OCI-M1 (cell line): ENCODE measurements at regions not wholly inside any gene's neighbourhood (a gene's known extent, or its start where the extent isn't known, plus 50 kb on each side); places are given as distances from the start of the nearest gene placed in this dataset.
"Not testable (repeated sequence)": the region's sequence is repeated elsewhere in the genome, so short reads cannot be mapped to it uniquely, and the experiment has no call there.

Experiments
- DNase-seq: peaks from one replicate; lab custom pipeline; 2025; lab: John Stamatoyannopoulos, UW

DNA sequence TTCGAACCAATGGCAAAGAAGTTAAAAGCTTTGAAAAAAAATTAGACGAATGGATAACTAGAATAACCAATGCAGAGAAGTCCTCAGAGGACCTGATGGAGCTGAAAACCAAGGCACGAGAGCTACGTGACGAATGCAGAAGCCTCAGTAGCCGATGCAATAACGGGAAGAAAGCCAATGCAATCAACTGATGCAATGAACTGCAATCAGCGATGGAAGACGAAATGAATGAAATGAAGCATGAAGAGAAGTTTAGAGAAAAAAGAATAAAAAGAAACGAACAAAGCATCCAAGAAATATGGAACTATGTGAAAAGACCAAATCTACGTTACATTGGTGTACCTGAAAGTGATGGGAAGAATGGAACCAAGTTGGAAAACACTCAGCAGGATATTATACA is 52.6 kb upstream of the MRPS30 start:
- not testable (repeated sequence) for DNase-seq

DNA sequence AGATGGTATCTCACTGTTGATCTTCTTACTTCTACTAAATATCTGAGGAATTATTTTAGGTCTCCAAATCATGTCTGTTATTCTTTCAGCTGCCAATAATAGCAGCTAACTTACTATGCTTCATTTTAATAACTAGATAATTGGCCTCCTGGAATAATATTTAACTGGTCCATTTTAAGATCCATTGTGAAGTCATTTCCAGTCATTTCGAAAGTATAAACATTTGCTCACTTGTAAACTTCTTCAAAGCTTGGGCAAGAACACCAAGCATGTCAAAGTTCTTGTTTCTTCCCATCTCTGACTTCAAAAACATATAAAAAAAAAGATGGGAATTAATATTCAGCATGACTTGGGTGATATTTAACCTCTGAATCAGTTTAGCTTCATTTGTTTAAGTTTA is 61.4 kb upstream of the MRPS30 start:
- no peak for DNase-seq

DNA sequence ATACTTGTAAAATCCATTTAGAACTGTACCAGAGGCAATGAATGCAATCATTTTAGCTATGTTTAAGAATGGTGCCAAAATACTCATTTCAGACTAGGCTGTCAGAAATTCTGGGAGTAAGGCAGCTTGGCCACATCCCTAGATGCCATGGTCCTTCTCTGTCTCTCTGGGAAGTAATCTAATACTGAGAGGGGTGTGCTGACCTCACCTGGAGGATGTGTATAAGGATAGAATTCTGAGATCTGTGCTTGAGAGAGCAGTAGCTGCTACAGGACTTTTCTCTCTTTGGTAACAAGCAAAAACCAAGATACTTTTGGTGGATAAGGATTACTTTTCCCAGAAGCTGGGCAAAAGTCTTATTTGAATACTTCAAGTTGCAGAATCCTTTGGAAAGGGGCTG is 68.1 kb upstream of the MRPS30 start:
- no peak for DNase-seq

DNA sequence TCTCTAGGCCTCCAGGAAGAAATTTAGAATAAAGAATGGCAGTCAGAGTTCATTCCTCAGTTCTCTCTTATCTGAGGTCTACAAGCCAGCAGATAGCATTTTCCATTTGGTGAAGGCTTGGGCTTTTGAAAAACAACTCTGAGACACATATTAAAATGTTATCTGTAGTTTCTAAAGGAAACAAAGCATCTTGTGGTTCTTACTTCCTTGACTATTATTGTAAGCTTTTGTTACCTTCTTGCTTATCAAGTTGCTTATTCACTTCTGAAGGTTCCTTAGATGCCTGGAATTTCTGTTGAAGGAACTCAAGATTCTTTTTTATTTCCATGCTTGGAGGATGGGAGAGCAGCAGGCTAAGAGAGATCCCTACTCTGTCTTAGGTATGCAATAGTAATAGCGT is 79.2 kb upstream of the MRPS30 start:
- DNase-seq: peak; percentile 47

DNA sequence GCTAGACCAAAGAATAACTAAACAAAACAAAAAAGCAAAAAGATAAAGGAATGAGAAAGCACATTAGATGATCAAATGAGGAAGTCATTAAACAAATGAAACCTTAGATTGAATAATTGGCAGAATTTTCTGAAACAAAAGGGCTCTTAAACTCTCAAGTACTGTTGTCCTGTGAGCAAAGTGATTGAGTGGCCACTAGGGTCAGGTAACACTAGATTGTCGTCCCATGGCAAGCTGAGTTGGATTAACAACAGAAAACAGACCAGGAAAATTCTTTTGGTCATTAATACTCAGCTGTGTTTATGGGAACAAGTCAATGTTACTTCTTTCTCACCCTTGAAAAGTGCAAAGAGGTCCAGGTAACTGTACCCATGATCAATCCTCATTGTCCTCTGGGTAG is 81.6 kb upstream of the MRPS30 start:
- DNase-seq: no peak

DNA sequence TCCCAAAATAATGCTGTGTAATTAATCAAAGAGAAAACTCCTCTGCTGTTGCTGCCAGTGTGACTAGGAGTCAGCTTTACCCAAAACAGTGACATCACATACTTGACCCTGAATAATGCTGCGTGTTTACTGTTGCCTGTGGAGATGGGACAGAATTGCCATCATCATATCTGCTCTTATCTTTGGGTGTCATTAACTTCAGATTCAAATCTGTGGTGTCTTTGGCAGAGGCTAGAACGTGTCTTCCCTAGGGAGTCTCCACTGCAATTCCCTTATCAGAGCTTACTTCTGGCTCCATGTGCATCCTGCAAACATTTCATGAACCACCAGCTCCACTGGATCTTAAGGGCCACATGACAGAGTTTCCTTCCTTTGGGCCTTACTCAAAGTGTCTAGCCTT is 88.9 kb upstream of the MRPS30 start:
- DNase-seq: no peak

DNA sequence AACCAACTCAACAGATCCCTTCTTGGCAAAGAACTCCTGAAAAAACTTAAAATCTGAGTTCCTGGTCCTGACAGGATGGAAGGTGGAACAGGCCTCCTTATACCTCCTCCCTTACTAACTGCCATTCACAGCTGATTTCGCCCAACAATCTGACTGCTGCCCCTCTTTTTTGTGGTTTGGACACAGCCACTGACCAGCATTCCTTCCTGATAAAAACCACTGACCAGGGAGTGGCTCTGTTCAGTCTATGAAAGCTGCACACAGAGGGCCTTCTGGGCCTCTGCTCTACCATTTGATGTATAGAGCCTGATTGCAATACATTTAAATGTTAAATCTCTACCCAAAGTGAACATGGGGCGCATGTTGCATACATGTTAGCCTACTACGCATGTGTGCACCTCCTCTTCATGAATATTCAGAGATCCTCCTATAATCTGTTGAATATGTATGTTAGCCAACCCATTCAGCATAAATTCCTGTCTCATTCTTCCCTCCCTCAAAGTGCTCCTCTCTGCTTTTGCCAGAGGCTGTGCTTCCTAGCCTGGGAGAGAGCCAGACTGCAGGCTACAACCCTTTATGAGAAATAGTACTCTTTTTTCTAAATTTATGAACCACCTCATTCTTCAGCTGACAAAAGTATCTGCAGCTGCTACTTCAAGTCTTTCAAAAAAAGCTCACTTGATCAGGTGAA is 93.7 kb upstream of the MRPS30 start:
- DNase-seq: peak; percentile 47

DNA sequence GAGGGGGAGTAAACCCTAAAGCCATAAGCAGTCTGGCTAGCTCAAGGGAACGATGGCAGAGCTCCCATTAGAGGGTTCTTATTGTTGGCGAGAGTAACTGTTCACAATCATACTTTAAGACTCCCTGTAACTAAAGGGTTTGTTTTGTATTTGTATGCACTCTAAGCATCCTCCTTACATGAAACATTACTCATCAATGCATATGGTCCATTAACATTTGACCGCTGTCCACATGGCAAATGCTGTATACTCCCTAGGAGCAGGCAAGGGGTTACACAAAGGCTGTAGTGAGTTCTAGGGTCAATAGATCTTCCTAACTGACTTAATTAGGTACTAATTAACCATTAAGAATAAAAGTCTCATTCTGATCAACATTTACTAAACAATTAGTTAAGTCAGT is 95.3 kb upstream of the MRPS30 start:
- DNase-seq: no peak

DNA sequence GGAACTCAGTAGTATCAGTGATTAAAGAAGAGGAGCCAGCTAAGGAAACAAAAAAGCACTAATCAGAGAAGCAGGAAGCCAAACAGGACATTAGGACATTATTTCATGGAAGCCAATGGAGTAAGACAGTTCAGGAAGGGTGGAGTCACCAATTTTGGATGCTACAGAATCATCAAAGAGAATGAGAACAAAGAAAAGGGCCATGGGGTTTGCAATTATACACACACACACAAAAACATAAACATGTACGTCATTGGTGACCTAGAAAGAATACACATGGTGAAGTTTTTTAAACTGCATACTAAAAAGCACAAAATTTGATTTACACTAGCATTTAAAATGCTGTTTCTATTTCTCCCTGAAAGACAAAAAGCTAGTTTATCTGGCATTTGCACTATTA is 96.8 kb upstream of the MRPS30 start:
- DNase-seq: no peak

DNA sequence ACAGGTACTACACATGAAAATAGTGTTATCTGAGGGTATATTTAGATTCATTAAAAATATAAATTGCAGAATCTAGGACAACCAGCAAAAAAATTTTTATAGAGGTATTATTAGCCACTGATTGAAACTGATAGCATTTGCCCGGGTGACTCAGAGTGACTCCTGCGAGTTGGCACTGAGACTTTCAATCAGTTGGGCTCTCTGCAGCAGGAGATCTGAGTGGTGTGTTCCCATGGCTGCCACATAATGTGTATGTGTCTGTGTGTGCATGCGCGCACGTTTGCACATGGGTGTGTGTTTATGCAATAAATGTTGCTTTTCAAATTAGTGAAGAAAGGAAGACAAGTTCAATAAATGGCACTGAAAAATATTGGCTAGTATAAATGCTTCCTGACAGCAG is 100.1 kb upstream of the MRPS30 start:
- DNase-seq: no peak

DNA sequence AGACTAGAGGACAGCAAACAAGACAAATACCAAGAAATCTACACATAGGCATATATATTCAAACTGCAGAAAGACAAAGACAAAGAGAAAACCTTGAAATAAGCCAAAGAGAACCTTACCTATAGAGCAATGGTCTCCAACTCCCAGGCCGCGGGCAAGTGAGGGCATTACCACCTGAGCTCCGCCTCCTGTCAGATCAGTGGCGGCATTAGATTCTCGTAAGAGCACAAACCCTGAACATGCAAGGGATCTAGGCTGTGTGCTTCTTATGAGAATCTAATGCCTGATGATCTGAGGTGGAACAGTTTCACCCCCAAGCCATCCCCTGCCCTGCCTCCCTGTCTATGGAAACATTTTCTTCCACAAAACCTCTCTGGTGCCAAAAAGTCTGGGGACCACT is 101.0 kb upstream of the MRPS30 start:
- DNase-seq: no peak

DNA sequence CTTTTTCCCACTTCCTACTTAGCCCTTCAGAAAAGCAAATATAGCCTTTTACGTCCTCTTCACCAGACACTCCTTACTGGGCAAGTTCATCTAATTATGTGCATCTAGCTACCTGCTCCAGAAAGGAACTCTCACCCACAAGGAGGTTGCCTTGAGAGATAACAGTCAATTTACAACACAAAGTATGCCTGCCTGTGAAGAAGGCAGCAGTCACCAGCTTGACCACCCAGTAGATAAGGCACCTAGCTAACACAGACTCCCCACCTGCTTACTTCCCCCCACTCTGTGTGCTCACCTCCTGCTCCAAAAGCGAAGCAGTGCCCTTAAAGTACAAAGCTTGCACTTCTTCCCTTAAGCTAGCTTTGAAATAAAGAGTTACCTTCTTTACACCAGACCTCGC is 111.7 kb upstream of the MRPS30 start:
- no peak for DNase-seq

DNA sequence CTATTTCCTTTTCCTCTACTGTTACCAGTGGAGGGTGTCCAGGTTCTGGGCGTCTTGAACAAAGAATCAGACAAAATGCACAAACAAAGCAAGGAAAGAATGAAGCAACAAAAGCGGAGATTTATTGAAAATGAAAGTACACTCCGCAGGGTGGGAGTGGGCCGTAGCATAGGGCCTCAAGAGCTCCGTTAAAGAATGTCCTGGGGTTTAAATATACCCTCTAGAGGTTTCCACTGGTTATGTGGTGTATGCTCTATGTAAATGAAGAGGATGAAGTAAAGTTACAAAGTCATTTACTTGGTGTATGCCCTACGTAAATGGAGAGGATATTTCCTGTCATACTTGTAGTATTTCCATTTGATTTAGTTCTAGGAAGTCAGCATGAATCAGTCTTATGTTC is 113.5 kb upstream of the MRPS30 start:
- no peak for DNase-seq

DNA sequence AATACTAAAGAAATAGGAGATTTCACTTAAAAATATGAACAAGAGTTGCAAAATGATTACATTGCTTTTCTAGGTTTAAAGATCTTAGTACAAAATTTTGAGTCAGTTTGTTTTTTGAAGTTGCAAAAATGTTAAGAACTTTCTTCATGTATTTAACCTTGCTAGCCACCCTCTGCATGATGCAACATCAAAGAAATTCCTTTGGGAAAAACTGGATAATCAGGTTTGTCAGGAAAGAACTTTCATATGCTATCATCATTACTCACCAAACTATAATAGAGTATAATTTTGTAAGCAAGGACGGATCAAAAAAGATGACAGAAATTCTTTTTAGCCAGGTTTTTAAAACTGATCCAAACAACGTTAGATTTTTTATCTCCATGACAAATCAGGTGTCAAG is 116.9 kb upstream of the MRPS30 start:
- no peak for DNase-seq

DNA sequence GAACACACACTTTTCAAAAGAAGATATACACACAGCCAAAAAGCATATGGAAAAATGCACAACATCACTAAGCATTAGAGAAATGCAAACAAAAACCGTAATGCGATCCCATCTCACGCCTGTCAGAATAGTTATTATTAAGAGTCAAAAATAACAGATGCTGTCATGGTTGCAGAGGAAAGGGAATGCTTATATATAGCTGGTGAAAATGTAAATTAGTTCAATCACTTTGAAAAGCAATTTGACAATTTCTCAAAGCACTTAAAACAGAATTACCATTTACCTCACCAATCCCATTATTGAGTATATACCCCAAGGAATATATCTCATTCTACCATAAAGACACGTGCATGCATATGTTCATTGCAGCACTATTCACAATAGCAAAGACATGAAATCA is 126.8 kb upstream of the MRPS30 start:
- no peak for DNase-seq

DNA sequence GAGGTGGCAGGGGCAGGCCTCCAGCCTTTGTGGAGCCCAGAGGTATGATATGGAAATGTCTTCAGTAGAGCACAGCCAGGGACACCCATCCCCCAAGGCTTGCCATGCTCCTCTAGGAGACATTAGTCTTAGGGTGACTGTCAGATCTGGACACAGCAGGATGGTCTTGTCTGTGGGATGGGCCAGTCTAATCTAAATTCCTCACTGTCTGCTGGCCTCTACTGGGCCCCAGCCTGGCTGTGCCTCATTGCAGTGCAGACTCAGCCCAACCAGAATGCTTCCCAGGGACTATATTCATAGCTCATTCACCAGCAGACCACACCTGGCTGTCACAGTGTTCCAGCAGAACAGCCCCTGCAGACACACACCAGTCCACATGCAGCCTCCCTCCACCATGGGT is 129.5 kb upstream of the MRPS30 start:
- DNase-seq: no peak

DNA sequence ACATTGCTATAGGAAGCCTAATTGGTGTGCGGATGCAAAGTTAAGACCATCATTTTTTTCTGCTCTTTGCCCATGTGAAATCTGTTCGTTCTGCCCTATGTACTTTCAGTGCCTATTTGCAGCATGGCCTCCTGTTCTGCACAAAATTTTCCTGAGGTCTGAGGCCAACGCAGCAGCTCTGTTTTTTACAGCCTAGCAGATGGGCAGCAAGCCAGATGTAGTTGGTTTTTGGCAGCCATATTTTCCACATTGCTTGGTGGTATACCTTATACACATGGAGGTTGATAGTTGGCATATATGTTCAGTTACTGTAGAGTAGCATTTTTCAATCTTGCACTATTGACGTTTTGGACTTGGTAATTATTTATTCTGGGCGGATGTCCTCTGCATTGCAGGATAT is 133.5 kb upstream of the MRPS30 start:
- DNase-seq: no peak

DNA sequence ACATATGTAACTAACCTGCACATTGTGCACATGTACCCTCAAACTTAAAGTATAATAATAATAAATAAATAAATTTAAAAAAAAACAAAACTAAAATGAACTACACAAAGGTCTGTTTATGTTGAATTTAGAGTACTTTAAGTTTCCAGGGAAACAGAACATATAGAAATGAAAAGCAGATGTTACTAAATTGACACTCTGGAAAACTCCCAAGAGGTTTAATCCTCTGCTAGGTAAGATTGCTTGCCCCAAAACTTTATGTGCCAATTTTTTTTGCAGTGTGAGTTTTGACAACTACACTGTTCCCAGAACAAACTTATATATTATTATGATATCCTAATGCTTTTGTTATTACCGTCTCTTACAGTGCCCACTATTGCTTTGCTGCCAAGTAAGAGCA is 134.3 kb upstream of the MRPS30 start:
- DNase-seq: no peak

DNA sequence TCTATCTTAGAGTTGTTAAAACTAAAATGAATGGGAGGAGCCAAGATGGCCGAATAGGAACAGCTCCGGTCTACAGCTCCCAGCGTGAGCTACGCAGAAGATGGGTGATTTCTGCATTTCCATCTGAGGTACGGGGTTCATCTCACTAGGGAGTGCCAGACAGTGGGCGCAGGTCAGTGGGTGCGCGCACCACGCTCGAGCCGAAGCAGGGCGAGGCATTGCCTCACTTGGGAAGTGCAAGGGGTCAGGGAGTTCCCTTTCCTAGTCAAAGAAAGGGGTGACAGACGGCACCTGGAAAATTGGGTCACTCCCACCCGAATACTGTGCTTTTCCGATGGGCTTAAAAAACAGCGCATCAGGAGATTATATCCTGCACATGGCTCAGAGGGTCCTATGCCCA is 140.3 kb upstream of the MRPS30 start:
- not testable (repeated sequence) for DNase-seq

DNA sequence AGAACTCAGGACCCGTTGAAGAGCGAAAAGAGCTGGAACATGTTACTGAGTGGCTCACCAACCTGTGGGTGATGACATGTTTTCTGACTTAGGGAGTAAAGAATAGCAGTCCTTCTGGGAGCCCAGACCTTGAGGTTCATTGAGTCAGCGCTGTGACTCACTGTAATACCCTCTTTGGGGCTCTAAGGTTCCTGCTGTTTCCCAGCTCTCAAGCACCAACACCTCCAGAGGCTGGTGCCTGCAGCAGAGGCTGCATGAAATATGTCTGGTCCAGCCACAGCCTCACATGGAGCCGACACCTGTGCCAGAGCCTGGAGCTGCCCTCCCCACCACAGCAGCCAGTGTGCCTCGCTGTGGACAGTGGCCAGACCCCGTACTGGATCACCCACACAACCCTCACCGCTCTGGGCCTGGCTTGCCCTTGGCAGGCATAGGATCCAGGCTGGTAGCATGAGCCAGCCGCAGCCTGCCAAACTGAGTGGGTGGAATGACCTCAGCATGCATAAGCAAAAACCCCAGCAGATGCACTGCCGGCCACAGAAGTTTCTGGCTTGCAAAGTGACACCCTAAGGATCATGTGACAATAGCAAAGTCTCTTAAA is 143.5 kb upstream of the MRPS30 start:
- no peak for DNase-seq

DNA sequence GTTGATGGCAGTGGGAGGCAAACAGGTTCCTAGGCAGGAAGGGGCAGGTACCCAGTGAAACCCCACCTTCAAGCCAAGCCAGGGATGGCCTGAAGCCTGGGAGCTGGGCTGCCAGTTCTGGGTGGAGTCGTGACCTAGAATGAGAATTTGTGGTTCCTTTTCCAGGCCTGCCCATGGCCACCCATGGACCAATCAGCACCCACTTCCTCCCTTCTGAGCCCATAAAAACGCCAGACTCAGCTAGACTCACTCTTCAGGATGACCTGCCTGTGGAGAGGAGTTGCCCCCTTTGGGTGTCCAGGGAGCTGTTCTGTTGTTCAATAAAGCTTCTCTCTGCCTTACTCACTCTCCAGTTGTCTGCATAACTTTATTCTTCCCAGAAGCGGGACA is 144.0 kb upstream of the MRPS30 start:
- no peak for DNase-seq

DNA sequence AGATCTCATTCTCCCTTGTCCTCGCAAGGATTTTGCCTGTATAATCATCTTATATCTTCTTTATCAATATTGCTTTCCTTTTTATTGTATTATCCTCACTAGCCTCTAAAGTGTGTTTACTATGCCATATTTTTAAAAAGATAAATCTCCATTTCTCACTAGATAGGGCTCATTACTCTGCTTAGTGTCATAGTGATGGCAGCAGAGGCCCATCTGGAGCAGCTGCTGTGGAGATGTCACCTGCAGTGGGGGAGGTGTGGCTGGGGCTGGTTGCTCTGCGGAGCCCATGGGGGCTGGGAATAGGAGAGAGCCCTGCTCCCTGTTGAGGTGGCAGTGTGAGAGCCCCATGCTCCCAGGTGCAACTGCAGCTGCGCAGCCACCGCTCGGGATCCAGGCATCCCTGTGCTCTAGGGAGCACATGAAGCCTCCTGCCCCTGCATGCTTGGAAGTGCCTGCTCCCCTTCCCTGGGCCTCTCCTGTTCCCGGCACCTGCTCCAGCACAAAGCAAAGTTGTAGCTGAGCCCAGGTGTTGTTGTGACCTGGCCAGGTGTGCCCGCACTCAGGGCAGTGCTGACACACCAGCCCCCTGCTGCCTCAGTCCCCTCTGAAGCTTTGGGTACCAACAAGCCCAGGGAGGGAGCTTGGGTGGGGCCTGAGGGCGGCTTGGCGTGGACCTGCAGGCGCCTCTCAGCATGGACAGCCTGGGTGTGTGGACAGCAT is 144.6 kb upstream of the MRPS30 start:
- DNase-seq: no peak

DNA sequence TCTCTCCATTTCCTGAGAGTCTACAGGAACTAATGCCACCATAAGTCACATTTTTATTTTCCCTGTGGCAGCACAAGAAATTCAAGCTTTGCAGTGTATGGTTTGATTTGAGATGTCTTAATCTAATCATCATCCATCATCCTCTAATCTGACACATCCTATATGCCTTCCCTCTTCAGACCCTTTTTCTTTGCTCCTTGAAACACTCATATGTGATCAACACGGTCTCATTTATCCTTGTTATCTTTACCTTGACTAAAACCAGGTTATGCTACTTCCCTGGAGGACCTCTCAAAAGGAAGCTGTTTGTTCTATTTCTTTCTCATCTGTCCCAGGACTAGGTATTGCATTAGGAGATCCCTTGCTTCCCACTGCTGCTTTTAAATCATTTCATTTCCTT is 146.9 kb upstream of the MRPS30 start:
- DNase-seq: no peak

DNA sequence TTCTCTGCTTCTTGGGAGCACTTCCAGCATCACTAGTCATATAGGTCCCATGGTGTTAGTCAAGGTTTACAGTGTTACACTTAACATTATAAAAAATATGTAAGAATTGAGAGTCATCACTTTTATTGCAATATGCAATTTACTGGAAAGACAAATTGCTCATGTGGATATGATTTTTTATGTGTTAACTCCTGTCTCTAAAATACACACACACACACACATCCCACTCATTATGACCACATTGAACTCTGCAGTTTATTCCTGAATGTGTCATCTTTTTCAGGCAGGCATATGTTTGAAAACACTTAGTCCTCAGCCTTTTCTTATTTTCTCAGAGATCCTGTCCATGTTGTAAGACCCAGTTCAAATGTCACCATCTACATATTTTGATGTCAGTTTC is 148.5 kb upstream of the MRPS30 start:
- no peak for DNase-seq
